Suprapubic skin (tissue), 3 donors: ENCODE measurements at regions not wholly inside any gene's neighbourhood (a gene's known extent, or its start where the extent isn't known, plus 50 kb on each side); places are given as distances from the start of the nearest gene placed in this dataset.

Experiments used
- CTCF ChIP-seq, 2 donors: fragments of 200-600 bp in 1 of 2; fragments of 450-650 bp in 1 of 2; sonication (generic) in 1 of 2; IDR thresholded peaks; one replicate each; pipeline ENCODE4 v1.5.1; 2016 to 2019; ENCODE audit warnings: antibody characterized with exemption in 2 of 2, mild to moderate bottlenecking in 1 of 2, moderate library complexity in 1 of 2
- POLR2A ChIP-seq, 2 donors: fragments of 450-650 bp; IDR thresholded peaks; one replicate each; pipeline ENCODE4 v1.6.1; 2017; ENCODE audit warnings: antibody characterized with exemption in 2 of 2, mild to moderate bottlenecking in 2 of 2, moderate library complexity in 2 of 2

- TF ChIP-seq CTCF (IDR thresholded peaks at IDR 0.05) = no peak
- no peak for TF ChIP-seq POLR2A (IDR thresholded peaks at IDR 0.05)
Observed at GRCh38 chr14:85897808-85898207, 367.9 kb downstream of the FLRT2 start.
